ENCODE measurements at regions not wholly inside any gene's neighbourhood (a gene's known extent, or its start where the extent isn't known, plus 50 kb on each side); places are given as distances from the start of the nearest gene placed in this dataset.

DNA sequence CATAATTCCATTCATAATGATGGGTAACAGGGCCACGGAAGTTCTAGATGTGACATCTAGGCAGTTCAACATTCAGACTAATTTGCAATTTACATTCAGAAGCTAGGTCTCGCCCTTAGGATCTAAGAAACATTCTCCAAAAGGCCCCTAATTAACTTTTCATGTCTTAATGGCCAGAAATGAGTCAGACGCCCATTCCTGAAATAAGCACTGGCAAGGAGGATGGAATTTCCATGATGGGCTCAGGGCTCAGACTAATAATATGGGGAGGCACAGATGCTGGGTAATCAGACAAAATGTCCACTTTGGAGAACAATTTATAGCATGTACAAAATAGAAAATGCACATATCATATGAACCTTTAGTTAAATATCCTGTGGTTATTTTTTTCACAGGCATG, 102.8 kb upstream of the RPS6KA3 start:
- DNase-seq = peak; percentile 10

- DNase-seq = no peak
Observed at GRCh38 chrX:20364238-20364637, 97.5 kb upstream of the RPS6KA3 start.

DNA sequence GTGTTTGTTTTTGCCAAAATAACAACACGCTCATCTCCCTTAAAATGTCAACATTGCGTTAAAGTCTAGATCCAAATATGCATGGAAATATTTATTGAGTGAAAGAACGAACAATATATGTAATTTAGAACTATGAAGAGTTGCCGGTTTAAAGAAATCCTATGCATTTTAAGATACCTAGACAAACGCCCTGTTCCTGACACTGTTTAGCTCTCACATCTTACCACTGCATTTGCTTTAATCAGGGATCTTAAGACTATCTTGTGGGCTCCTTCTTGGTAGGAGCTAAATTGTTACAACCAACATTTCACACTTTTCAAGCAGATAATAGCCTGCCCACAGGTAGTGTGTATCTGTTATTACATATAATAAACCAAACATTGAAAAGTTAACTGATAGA, 96.6 kb upstream of the RPS6KA3 start:
- DNase-seq = no peak

GRCh38 chrX:20362268-20363267, 95.9 kb upstream of the RPS6KA3 start:
- DNase-seq = peak; percentile 44

DNA sequence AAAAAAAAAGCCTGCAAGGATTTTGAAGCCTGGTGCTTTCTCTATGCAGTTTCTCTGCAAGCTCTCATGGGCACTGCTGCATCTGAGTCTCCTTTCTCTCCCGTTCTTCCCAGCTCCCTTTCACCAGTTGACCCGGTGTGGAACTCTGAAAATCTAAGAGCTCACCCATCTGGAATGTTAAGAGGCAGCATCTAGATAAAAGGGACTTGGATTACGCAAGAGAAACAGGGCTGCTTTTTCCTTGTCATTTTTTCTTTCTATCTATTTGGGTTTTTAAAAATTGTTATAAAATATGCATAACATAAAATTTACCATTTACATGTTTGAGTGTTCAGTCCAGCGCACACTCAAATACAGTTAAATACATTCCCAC, 95.2 kb upstream of the RPS6KA3 start:
- DNase-seq = peak; percentile 77

- DNase-seq = peak; percentile 80
Observed at GRCh38 chrX:20361081-20361889, 94.6 kb upstream of the RPS6KA3 start.

DNA sequence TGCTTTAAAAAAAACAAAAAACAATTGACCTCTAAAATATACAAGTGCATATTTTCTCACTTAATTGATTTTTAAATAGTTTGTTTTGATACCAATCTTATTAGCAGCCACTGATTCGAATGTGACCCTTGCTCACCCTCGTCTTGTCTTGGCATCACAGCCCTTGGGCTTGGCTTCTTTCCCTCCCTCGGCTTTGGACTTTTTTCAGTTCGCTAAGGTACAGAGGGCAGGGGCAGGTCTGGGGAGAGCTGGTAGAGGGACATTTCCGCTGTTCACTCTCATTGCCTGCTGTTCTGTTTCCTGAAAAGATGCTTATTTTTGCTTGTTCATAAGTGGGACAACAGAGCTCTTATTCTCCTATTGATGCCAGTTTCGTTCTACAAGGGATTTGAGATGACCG, 88.5 kb upstream of the RPS6KA3 start:
- no peak for DNase-seq

DNA sequence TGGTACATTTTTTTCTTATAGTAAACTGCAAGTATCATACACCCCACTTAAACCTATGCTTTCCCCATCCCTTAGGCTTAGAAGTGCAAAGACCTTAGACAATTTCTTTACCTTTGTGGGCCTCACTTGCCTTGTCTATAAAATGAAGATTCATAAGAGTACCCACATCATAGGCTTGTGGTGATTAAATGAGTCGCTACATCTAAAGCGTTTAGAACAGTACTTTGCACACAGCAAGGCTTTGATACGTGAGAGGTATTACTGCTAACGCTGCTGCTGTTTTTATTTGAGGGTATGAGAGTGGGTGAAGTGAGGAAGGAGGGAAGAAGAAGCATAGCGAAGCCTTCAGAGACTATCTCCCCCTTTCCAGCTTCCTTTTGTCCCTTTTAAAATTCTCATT, 87.8 kb upstream of the RPS6KA3 start:
- no peak for DNase-seq

DNA sequence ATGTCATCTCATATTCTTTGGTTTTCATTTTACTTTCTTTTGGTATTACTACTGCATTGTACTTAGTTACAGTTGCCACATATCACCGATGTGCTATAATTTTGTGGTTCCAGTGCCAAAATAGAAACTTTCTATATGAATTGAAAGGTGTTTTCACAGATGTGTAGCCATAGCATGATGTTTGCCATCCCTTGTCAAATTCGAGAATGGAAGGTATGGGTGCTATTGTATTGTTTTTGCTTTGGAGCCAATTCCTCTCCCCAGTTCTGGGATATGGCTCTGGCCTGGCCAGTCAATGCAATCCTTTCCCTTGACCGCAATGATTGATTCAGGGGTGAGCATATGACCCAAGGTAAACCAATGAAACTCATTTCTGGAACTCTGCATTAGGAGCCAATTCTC, 86.2 kb upstream of the RPS6KA3 start:
- no peak for DNase-seq

DNA sequence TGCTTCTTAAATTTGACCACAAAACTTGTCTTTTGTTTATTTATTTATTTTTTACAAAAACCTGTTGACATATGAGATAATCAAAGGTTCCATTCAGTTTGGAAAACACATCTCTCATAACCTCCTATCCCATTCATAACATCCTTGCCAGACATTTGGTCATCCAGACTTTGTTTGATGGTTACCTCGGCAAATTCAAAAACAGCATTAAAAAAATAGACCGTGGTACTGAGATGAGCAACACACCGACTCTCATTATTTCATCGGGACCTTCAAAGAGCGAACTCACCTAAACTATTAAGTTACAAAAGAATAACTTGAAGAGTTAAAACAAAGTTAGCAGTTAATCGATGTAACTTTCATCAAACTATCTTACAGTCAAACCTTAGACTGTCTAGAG, 85.8 kb upstream of the RPS6KA3 start:
- DNase-seq = no peak

DNA sequence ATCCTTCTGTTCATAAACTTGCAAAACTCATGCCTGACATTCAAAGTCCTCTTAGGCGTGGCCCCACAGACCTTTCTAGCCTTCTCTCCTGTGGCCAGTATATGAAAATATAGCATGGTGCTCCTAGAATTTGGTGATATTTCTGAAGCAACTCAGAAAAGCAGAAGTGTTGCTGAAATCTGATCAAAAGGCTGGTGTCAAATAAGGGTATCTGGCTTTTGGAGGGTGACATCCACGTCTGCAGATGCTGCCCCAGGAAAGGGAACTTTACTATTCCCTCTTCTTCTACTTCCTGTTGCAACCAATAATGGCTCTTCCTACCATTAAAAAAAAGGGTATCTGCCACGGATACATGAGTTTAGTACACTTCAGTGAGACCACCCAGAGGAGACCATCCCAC, 83.9 kb upstream of the RPS6KA3 start:
- no peak for DNase-seq

GRCh38 chrX:20348139-20348538, 81.4 kb upstream of the RPS6KA3 start:
- no peak for DNase-seq

- DNase-seq = peak; percentile 28
Observed at GRCh38 chrX:20347481-20347880, 80.8 kb upstream of the RPS6KA3 start.

DNA sequence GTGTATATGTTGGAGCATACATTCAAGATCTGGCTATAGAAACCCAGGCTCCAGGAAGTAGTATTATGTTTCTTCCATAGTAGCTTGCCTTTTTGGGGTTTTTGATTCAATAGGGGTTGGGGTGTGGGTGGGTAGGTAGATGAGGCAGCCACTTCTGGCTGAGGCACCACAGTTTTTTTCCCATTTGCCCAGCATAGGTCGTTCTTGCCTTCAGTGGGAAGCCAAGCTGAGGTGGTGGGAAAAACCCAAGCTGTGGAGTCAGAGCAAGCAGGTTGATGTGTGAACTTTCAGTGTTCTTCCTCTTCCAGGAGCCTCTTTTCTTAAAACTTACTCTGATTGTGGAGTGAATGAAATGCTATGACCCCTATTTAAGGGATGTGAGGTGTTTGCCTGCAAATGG, 67.0 kb upstream of the RPS6KA3 start:
- DNase-seq = no peak

GRCh38 chrX:20330545-20330944, 63.8 kb upstream of the RPS6KA3 start:
- no peak for DNase-seq

DNA sequence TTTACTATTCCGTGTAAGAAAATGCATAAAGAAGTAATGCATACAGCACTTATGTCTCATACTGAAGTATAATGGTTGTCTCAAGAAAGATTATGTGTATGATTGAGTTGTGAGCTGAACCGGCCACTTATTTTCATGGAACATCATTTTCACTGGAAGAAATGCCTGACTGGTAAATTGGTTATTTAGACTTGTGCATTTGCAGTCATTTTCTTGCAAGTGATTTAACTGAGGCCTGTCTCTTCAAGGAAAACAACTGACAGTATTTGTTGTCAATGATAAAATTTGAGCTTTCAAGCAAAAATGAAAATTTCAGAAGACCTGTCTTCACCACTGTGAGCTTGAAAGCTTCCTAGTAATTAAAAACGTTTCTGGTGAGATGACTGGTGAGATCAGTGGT, 62.7 kb upstream of the RPS6KA3 start:
- no peak for DNase-seq

DNA sequence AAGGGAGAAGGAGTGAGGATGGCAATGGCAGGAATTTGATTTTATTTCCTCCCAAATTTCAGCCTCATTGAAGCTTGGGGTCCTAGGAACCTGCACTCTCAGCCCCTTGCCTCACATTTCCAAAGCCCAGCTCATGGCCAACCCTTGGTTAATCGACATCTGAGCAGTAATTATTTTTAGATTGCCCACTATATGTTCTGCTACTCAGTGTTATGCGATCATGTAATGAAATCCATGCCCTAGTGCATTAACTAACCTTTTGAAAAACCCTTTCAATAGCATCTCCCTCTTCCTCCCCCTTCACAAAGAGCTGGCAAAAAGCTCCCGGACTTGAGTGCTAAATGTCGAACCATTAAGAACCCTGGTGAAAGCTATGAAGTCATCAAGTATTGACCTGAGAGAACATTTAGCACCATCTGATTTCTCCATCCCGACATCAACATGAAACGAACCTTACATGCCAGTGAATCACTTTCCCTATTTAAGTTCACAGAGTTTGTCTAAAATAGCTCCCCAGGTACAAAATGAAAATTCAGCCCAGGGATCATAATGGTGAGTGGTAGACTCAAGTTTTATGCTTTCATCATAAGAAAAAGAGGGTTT, 59.2 kb upstream of the RPS6KA3 start:
- no peak for DNase-seq

DNA sequence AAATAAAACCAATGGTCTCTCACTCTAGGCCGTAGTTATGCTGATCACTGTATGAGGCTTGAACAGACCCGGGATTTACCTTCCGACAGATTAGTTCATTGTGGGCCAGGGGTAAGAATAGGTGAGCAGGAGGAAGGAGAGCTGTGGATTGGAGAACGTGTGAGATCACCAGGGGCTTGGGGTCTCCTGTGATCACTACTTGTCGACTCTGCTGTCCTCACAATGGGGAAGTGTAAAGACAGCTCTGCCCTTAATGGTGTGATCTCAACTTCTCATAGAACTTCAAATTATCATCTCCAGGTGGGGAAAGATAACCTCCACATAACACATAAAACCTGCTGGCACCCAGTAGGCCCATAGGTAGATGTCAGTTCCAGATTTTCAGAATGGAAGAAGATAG, 56.2 kb upstream of the RPS6KA3 start:
- DNase-seq = no peak

GRCh38 chrX:20320461-20321159, 53.9 kb upstream of the RPS6KA3 start:
- DNase-seq = no peak

DNA sequence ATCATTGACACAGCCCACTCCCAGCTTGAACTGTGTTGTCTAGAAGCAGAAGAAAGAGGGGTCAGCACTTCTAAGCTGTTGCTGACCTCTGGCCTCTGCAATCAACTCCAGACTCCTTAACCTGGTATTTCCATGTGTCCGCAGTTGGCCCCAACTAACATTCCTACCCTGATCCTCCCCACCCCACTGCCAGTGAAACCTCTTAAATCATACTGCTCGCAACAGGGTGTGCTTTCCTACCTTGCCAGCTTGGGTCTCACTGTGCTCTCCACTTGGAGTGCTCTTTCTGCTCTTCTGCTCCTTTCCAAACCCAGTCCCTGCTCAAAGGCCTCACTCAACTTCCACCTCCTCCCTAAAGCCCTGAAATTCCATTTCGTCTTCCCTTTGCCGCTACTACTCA, 52.3 kb upstream of the RPS6KA3 start:
- DNase-seq = no peak

DNA sequence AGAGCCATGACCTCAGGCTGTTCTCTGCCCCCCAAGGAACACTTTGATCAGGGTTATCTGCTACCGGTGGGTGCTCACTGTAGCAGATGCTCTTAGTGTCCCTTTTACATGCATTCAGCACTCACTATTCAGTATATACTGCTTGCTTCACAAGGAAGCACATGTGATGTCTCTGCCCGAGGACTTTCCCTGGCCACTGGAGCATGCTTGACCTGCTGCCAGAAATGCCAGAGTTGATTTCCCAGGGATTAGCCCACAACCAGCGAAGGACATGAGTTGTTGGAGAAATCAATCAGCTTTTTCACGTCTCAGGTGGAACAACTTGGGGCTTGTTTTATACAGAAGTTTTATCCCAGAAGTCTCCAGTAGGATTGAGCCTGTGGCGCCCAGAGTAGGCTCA, 51.2 kb upstream of the RPS6KA3 start:
- no peak for DNase-seq

Data from fibroblast of skin of abdomen (primary cell).